IMR-90 (cell line): ENCODE measurements at regions not wholly inside any gene's neighbourhood (a gene's known extent, or its start where the extent isn't known, plus 50 kb on each side); places are given as distances from the start of the nearest gene placed in this dataset.

Source experiments
- ATAC-seq: fragments of 200-7000 bp; cut with Tn5 transposase; 2 replicates; pipeline ENCODE4 v1.9.1; 2020; ENCODE audit warnings: low read depth, mild to moderate bottlenecking, moderate library complexity
- BruUV-seq: library from RNA; stranded (reverse); fragments of 400-500 nt; replicated peaks from 2 replicates; lab custom pipeline; 2021; lab: Mats Ljungman, UMichigan
- CTCF ChIA-PET: fragments of 300-600 bp; formaldehyde crosslinking; extraction: SDS; loops from one replicate; lab custom pipeline; 2021; ENCODE audit warnings: antibody characterized with exemption; lab: Yijun Ruan, JAX
- POLR2A ChIA-PET: fragments of 300-600 bp; sonication (Branson Sonifier 250); formaldehyde crosslinking; loops from one replicate; lab custom pipeline; 2022; ENCODE audit warnings: antibody characterized with exemption; ENCODE audit not compliant: unreplicated experiment; lab: Charles Lee
- DNase-seq: peaks from one replicate; pipeline ENCODE4 v3.0.0; 2013
- H2AFZ ChIP-seq: replicated peaks from 2 replicates; pipeline ENCODE3; 2013; ENCODE audit warnings: low read length, mild to moderate bottlenecking; ENCODE audit not compliant: poor library complexity
- H2AK5ac ChIP-seq: 2 replicates; pipeline ENCODE4 v1.6.1; 2013; ENCODE audit warnings: low read depth, low read length, inconsistent platforms
- H2AK9ac ChIP-seq: replicated peaks from 2 replicates; pipeline ENCODE3; 2013; ENCODE audit warnings: mild to moderate bottlenecking, low read depth, low read length, moderate library complexity; ENCODE audit not compliant: poor library complexity
- H2BK120ac ChIP-seq: 2 replicates; pipeline ENCODE4 v1.6.1; 2013; ENCODE audit warnings: low read depth, low read length, inconsistent platforms
- H2BK15ac ChIP-seq: 3 replicates; pipeline ENCODE4 v1.6.1; 2013; ENCODE audit warnings: low read depth, low read length, inconsistent platforms
- H2BK20ac ChIP-seq: 2 replicates; pipeline ENCODE4 v1.6.1; 2013; ENCODE audit warnings: low read depth, mild to moderate bottlenecking, inconsistent platforms, low read length, moderate library complexity
- H2BK5ac ChIP-seq: 2 replicates; pipeline ENCODE4 v1.6.1; 2013; ENCODE audit warnings: mild to moderate bottlenecking, low read depth, low read length, inconsistent platforms; ENCODE audit not compliant: poor library complexity, severe bottlenecking
- H3K14ac ChIP-seq: replicated peaks from 2 replicates; pipeline ENCODE4 v1.6.1; 2013; ENCODE audit warnings: low read depth, low read length, inconsistent platforms
- H3K18ac ChIP-seq: 2 replicates; pipeline ENCODE4 v1.6.1; 2013; ENCODE audit warnings: low read depth, low read length, control low read depth
- H3K23ac ChIP-seq: 2 replicates; pipeline ENCODE4 v1.6.1; 2013; ENCODE audit warnings: low read depth, low read length, inconsistent platforms
- H3K27ac ChIP-seq: 2 replicates; pipeline ENCODE4 v1.5.1; 2013; ENCODE audit warnings: mild to moderate bottlenecking, control low read depth, low read length; ENCODE audit not compliant: insufficient read depth
- H3K27me3 ChIP-seq: 2 replicates; pipeline ENCODE4 v1.6.1; 2013; ENCODE audit warnings: low read length; ENCODE audit not compliant: control insufficient read depth, insufficient read depth
- H3K36me3 ChIP-seq: 2 replicates; pipeline ENCODE4 v1.6.1; 2013; ENCODE audit warnings: low read length, mixed read lengths; ENCODE audit not compliant: control insufficient read depth, insufficient read depth
- H3K4ac ChIP-seq: 2 replicates; pipeline ENCODE4 v1.6.1; 2013; ENCODE audit warnings: low read depth, low read length, inconsistent platforms
- H3K4me1 ChIP-seq: 2 replicates; pipeline ENCODE4 v1.6.1; 2013; ENCODE audit warnings: low read length, mixed read lengths; ENCODE audit not compliant: control insufficient read depth, insufficient read depth
- H3K4me2 ChIP-seq: 2 replicates; pipeline ENCODE4 v1.6.1; 2013; ENCODE audit warnings: low read depth, mild to moderate bottlenecking, control low read depth, low read length, moderate library complexity
- H3K4me3 ChIP-seq: 2 replicates; pipeline ENCODE4 v1.5.1; 2013; ENCODE audit warnings: low read depth, mild to moderate bottlenecking, control low read depth, low read length, moderate library complexity; ENCODE audit not compliant: insufficient read depth
- H3K56ac ChIP-seq: 2 replicates; pipeline ENCODE4 v1.6.1; 2013; ENCODE audit warnings: low read length, inconsistent platforms; ENCODE audit not compliant: insufficient read depth; ENCODE audit errors: extremely low read depth
- H3K79me1 ChIP-seq, 2 experiments: 2 replicates each; pipeline ENCODE4 v1.6.1; 2013; ENCODE audit warnings: low read length in 2 of 2, inconsistent platforms in 1 of 2, low read depth in 1 of 2
- H3K9ac ChIP-seq: 2 replicates; pipeline ENCODE4 v1.6.1; 2013; ENCODE audit warnings: low read depth, low read length, control low read depth
- H3K9me1 ChIP-seq: 2 replicates; pipeline ENCODE4 v1.6.1; 2013; ENCODE audit warnings: low read length, inconsistent platforms; ENCODE audit not compliant: insufficient read depth
- H3K9me3 ChIP-seq: 2 replicates; pipeline ENCODE4 v1.6.1; 2013; ENCODE audit warnings: low read length; ENCODE audit not compliant: control insufficient read depth, insufficient read depth
- H4K20me1 ChIP-seq: 2 replicates; pipeline ENCODE4 v1.6.1; 2013; ENCODE audit warnings: low read length, inconsistent platforms; ENCODE audit not compliant: insufficient read depth
- H4K5ac ChIP-seq: 2 replicates; pipeline ENCODE4 v1.6.1; 2013; ENCODE audit warnings: mild to moderate bottlenecking, low read depth, low read length, control low read depth
- H4K8ac ChIP-seq, 2 experiments: 2 replicates each; pipeline ENCODE4 v1.6.1; 2013; ENCODE audit warnings: low read depth in 2 of 2, low read length in 2 of 2, control low read depth in 1 of 2, inconsistent platforms in 1 of 2
- H4K91ac ChIP-seq: 2 replicates; pipeline ENCODE4 v1.6.1; 2013; ENCODE audit warnings: low read depth, low read length, inconsistent platforms; ENCODE audit not compliant: insufficient read depth
- BHLHE40 ChIP-seq: fragments of 150-350 bp; IDR thresholded peaks from 2 replicates; pipeline ENCODE4 v1.6.1; 2016; ENCODE audit warnings: mild to moderate bottlenecking, low read depth, low read length
- CEBPB ChIP-seq: IDR thresholded peaks from 2 replicates; pipeline ENCODE4 v1.6.1; 2012; ENCODE audit warnings: low read depth, low read length, improper control_type of control experiment
- CHD1 ChIP-seq: IDR thresholded peaks from 2 replicates; pipeline ENCODE4 v1.6.1; 2012; ENCODE audit warnings: low read depth, low read length, improper control_type of control experiment
- CTCF ChIP-seq: conservative IDR thresholded peaks from 2 replicates; pipeline ENCODE4 v1.5.1; 2012; ENCODE audit warnings: mild to moderate bottlenecking, low read depth, low read length, improper control_type of control experiment
- ELK1 ChIP-seq: fragments of 150-350 bp; IDR thresholded peaks from 2 replicates; pipeline ENCODE4 v1.6.1; 2016; ENCODE audit warnings: low read depth, mild to moderate bottlenecking, low read length, moderate library complexity, borderline replicate concordance
- FOS ChIP-seq: fragments of 150-350 bp; IDR thresholded peaks from 2 replicates; pipeline ENCODE4 v1.6.1; 2016; ENCODE audit warnings: low read depth, low read length
- MAFK ChIP-seq: IDR thresholded peaks from 2 replicates; pipeline ENCODE4 v1.6.1; 2012; ENCODE audit warnings: low read depth, low read length, improper control_type of control experiment
- MAZ ChIP-seq: IDR thresholded peaks from 2 replicates; pipeline ENCODE4 v1.6.1; 2012; ENCODE audit warnings: low read depth, mild to moderate bottlenecking, low read length, improper control_type of control experiment, moderate library complexity, borderline replicate concordance
- MXI1 ChIP-seq: IDR thresholded peaks from 2 replicates; pipeline ENCODE4 v1.6.1; 2012; ENCODE audit warnings: low read depth, mild to moderate bottlenecking, low read length, moderate library complexity, borderline replicate concordance
- NFE2L2 ChIP-seq: fragments of 150-350 bp; IDR thresholded peaks from 2 replicates; pipeline ENCODE4 v1.6.1; 2016; ENCODE audit warnings: low read depth, mild to moderate bottlenecking, low read length
- POLR2A ChIP-seq: IDR thresholded peaks from 2 replicates; pipeline ENCODE4 v1.6.1; 2012; ENCODE audit warnings: mild to moderate bottlenecking, low read depth, low read length
- RAD21 ChIP-seq: IDR thresholded peaks from 2 replicates; pipeline ENCODE4 v1.6.1; 2012; ENCODE audit warnings: low read length, improper control_type of control experiment
- RCOR1 ChIP-seq: IDR thresholded peaks from 2 replicates; pipeline ENCODE4 v1.6.1; 2012; ENCODE audit warnings: mild to moderate bottlenecking, low read length, improper control_type of control experiment; ENCODE audit not compliant: insufficient replicate concordance
- RFX5 ChIP-seq: IDR thresholded peaks from 2 replicates; pipeline ENCODE4 v1.8.0; 2012; ENCODE audit warnings: low read depth, mild to moderate bottlenecking, low read length, moderate library complexity
- SMC3 ChIP-seq: fragments of 150-350 bp; IDR thresholded peaks from 2 replicates; pipeline ENCODE4 v1.6.1; 2016; ENCODE audit warnings: low read depth, mild to moderate bottlenecking, antibody characterized with exemption, low read length, moderate library complexity
- USF2 ChIP-seq: fragments of 150-350 bp; IDR thresholded peaks from 2 replicates; pipeline ENCODE4 v1.6.1; 2017; ENCODE audit warnings: mild to moderate bottlenecking, antibody characterized with exemption, low read length, low read depth
- WGBS, 2 experiments: methylation state at CpG; one replicate each; pipeline versions ENCODE4 v1.1.5 to v1.1.7; 2013; ENCODE audit warnings: missing lambda C conversion rate in 2 of 2; ENCODE audit not compliant: insufficient read length in 1 of 2; ENCODE audit errors: extremely low coverage in 2 of 2; 5-methylcytosine and 5-hydroxymethylcytosine counted together
- dilution Hi-C: fragments of 300-500 bp; cut with HindIII; formaldehyde crosslinking; loops from one replicate; pipeline ENCODE4 v1.14.3; 2018; ENCODE audit warnings: low sequenced_read_pairs; ENCODE audit not compliant: unreplicated experiment
- in situ Hi-C: fragments of 300-500 bp; cut with MboI; formaldehyde crosslinking; loops from 3 replicates; pipeline ENCODE4 v1.14.3; 2019; ENCODE audit warnings: low sequenced_read_pairs, inconsistent platforms, mixed read lengths
- intact Hi-C: fragments of 100-400 bp; cut with micrococcal nuclease; formaldehyde crosslinking; loops from 2 replicates; pipeline ENCODE4 v1.10.0; 2022

- no peaks in the 10 kb centered on the region for H3K36me3 ChIP-seq
- in situ Hi-C loops (no loop called here), dilution Hi-C loops (no loop called here), intact Hi-C loops (no loop called here)
- H4K8ac ChIP-seq: no peak overlapping the region
- H3K23ac ChIP-seq: no peak overlapping the region
- H2BK15ac ChIP-seq: no peak overlapping the region
- BruUV-seq: no TSS peak
- H3K9me1 ChIP-seq: no peaks in the 10 kb centered on the region
- ATAC-seq (no peak), DNase-seq (no peak)
- no peak overlapping the region for H3K56ac ChIP-seq
- WGBS, 2 experiments: no CpG with 5 or more reads among the region's 5 CpGs
- POLR2A ChIA-PET: no interaction called here
- H2BK120ac ChIP-seq: no peak overlapping the region
- H3K4me2 ChIP-seq: no peak overlapping the region
- H4K5ac ChIP-seq: no peak overlapping the region
- H2AFZ ChIP-seq: no peak overlapping the region
- H3K9me3 ChIP-seq: no peaks in the 10 kb centered on the region
- no peak overlapping the region for H3K9ac ChIP-seq
- no peak overlapping the region for H3K27ac ChIP-seq
- H3K18ac ChIP-seq: no peak overlapping the region
- peaks cover 2% of the 10 kb centered on the region for H3K4me1 ChIP-seq
- no peak overlapping the region for H3K4me3 ChIP-seq
- TF ChIP-seq CTCF: no peak
- no peak for TF ChIP-seq POLR2A
- no peak for TF ChIP-seq ELK1
- TF ChIP-seq RAD21: no peak
- TF ChIP-seq USF2: no peak
- no peak for TF ChIP-seq CHD1
- no peak for TF ChIP-seq RCOR1
- TF ChIP-seq MXI1: no peak
- no peak for TF ChIP-seq MAFK
- no peak for TF ChIP-seq BHLHE40
- TF ChIP-seq SMC3: no peak
- TF ChIP-seq RFX5: no peak
- TF ChIP-seq NFE2L2: no peak
- TF ChIP-seq MAZ: no peak
- TF ChIP-seq FOS: no peak
- TF ChIP-seq CEBPB: no peak
- no peaks in the 10 kb centered on the region for H4K20me1 ChIP-seq
- no peak overlapping the region for H2AK5ac ChIP-seq
- no peak overlapping the region for H3K4ac ChIP-seq
- H3K27me3 ChIP-seq: no peaks in the 10 kb centered on the region
- H2BK20ac ChIP-seq: no peak overlapping the region
- H3K14ac ChIP-seq: no peak overlapping the region
- no peak overlapping the region for H2AK9ac ChIP-seq
- H2BK5ac ChIP-seq: no peak overlapping the region
- no peak overlapping the region for H4K91ac ChIP-seq
- no peaks in the 10 kb centered on the region for H3K79me1 ChIP-seq
- CTCF ChIA-PET: interaction anchor here (0.8 kb wide), 1 partner anchor 11 kb away, joined by 3 read pairs; no protein-coding TSS in a partner anchor
Measured at GRCh38 chr5:74067748-74068541, 441.9 kb downstream of the ARHGEF28 start.
